Left ventricle myocardium superior (tissue), 1 donor: ENCODE measurements at regions not wholly inside any gene's neighbourhood (a gene's known extent, or its start where the extent isn't known, plus 50 kb on each side); places are given as distances from the start of the nearest gene placed in this dataset.
"Not testable (repeated sequence)": the region's sequence is repeated elsewhere in the genome, so short reads cannot be mapped to it uniquely, and the experiment has no call there.

Experiments used
- ATAC-seq: fragments of 200-7000 bp; cut with Tn5 transposase; one replicate; pipeline ENCODE4 v1.9.1; 2020; ENCODE audit warnings: mild to moderate bottlenecking, moderate library complexity
- DNase-seq: peaks from one replicate; pipeline ENCODE4 v3.0.0-alpha.2; 2020
- intact Hi-C: fragments of 100-400 bp; cut with micrococcal nuclease; formaldehyde crosslinking; loops from one replicate; pipeline ENCODE4 v1.11.0; 2022
- donor health status: DM: no; HTN: yes; CAD: no; lungs with severe emphysema.

GRCh38 chr21:23016617-23017016 is 2018.4 kb downstream of the NCAM2 start:
- ATAC-seq (no peak), DNase-seq (no peak)
- intact Hi-C loops = no loop called here

- ATAC-seq (no peak), DNase-seq (no peak)
- intact Hi-C loops = no loop called here
Observed at GRCh38 chr21:23017989-23018388, 2019.8 kb downstream of the NCAM2 start.

- ATAC-seq (no peak), DNase-seq (no peak)
- intact Hi-C loops = no loop called here
Observed at GRCh38 chr21:23020969-23021368, 2022.8 kb downstream of the NCAM2 start.

- intact Hi-C loops = no loop called here
- DNase-seq (no peak), ATAC-seq (no peak)
Observed at GRCh38 chr21:23021481-23021880, 2023.3 kb downstream of the NCAM2 start.

GRCh38 chr21:23026878-23027277 is 2028.7 kb downstream of the NCAM2 start:
- ATAC-seq (no peak), DNase-seq (no peak)
- intact Hi-C loops = no loop called here

DNA sequence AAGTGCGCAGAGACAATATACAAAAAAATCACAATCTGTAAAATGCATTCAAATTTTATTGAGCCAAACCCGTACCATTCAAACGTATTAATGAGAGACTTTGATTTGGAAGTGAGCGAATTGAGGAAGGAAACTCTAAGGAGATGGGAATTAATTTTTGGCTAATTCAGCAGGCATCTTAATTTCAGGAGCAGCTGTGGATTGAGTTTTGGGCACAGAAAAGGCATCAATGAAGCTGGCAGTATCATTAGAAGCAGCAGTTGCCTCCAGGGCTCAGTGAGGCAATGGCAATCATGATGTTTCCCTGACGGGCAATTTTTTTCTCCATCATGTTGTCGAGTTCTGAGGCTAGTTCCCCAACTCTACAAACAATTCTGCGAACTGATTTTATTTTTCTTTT is 2041.6 kb downstream of the NCAM2 start:
- intact Hi-C loops = no loop called here
- ATAC-seq (no peak), DNase-seq (no peak)

GRCh38 chr21:23045955-23046354 is 2047.7 kb downstream of the NCAM2 start:
- intact Hi-C loops = no loop called here
- no peak for ATAC-seq
- no peak for DNase-seq

- DNase-seq (no peak), ATAC-seq (no peak)
- intact Hi-C loops = no loop called here
Observed at GRCh38 chr21:23067672-23068071, 2069.5 kb downstream of the NCAM2 start.

DNA sequence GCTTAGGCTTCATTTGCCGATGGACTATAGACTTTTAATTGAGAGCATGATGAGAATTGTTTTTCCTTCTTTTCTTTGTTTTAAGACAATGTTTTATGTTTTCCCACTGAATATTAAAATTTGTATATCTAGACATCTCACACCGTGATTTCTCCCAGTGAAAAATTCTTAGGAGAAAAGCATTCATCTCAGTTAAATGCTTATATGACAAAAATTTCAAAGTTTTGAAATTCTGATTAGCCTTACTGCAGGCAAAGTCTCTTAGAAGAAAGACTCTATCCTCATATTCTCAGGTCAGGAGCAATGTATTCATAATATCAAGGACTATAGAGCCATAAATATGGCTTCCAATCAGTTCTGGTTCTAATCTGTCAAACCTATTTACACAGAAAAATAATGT is 2085.0 kb downstream of the NCAM2 start:
- intact Hi-C loops = no loop called here
- no peak for DNase-seq
- no peak for ATAC-seq

DNA sequence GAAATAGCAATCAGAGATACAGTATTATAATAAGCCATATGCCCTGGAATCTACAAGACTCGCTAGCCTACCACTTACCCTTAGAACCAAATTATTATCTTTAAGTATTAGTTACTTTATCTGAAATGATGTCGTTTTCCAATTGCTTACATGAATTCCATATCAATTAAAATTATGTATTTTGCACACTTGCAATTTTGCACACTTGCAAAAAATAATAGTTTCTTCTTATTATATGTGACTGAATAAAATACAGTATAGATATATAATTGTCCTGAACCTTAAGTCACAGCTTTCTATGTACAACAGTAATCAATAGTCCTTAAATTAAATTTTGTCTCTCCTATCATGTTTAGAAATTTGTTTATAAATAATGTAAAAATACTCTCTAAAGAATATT is 2095.1 kb downstream of the NCAM2 start:
- intact Hi-C loops = no loop called here
- no peak for ATAC-seq
- no peak for DNase-seq

GRCh38 chr21:23099185-23099584 is 2101.0 kb downstream of the NCAM2 start:
- no peak for ATAC-seq
- intact Hi-C loops = no loop called here
- DNase-seq = no peak

- intact Hi-C loops = no loop called here
- DNase-seq (no peak), ATAC-seq (no peak)
Observed at GRCh38 chr21:23101111-23101510, 2102.9 kb downstream of the NCAM2 start.

DNA sequence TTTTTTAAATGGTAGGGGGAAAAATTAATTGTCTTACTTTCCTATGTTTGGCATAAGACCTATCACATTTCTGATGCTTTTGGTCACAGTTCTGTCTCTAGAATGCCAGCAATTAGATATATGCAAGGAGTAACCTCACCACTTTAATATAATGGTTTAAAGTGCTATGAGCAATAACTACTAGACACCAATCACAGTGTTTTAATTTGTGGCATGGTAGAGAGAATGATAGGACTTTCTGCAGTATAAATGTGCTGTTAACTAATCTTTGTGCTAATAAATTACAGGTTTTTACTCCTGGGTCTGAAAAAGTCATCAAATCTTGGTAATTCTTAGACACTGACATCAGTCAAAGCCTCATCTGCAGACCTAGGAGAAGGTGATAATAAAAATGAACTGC is 2110.3 kb downstream of the NCAM2 start:
- intact Hi-C loops = no loop called here
- no peak for DNase-seq
- ATAC-seq = no peak

DNA sequence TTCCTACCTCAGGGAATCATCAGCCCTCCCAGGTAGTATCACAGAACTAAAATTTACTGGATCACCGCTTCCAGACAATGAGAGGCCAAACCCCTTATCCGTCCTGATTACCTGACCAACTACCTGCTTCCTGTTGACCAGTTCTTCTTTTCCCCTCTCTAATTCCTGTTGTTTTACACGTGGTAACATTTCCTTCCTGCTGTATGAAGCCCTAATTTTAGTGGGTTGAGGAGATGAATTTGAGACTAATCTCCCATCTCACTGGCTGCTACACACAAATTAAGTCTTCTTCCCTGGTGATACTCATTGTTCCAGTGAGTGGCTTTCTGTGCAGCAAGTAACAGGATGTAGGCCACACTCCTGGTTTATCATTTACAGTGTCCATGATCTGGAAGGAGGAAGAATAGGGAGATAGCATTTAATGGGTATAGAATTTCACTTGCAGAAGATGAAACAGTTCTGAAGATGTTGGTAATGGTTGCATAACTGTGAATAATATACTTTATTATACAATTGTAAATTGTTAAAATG is 2112.9 kb downstream of the NCAM2 start:
- no peak for ATAC-seq
- no peak for DNase-seq
- intact Hi-C loops = no loop called here

GRCh38 chr21:23119491-23119890 is 2121.3 kb downstream of the NCAM2 start:
- ATAC-seq (no peak), DNase-seq (no peak)
- intact Hi-C loops = no loop called here

- ATAC-seq = no peak
- DNase-seq = no peak
- intact Hi-C loops = no loop called here
Observed at GRCh38 chr21:23127973-23128372, 2129.8 kb downstream of the NCAM2 start.

- DNase-seq (no peak), ATAC-seq (no peak)
- intact Hi-C loops = no loop called here
Observed at GRCh38 chr21:23130308-23130707, 2132.1 kb downstream of the NCAM2 start.

- DNase-seq (no peak), ATAC-seq (no peak)
- intact Hi-C loops = no loop called here
Observed at GRCh38 chr21:23131177-23131576, 2133.0 kb downstream of the NCAM2 start.

- intact Hi-C loops = no loop called here
- ATAC-seq (no peak), DNase-seq (no peak)
Observed at GRCh38 chr21:23138797-23139196, 2140.6 kb downstream of the NCAM2 start.

- intact Hi-C loops = no loop called here
- no peak for ATAC-seq
- DNase-seq = no peak
Observed at GRCh38 chr21:23152130-23152529, 2153.9 kb downstream of the NCAM2 start.

- intact Hi-C loops, DNase-seq, ATAC-seq: not testable (repeated sequence)
Observed at GRCh38 chr21:23153842-23154241, 2155.6 kb downstream of the NCAM2 start.

DNA sequence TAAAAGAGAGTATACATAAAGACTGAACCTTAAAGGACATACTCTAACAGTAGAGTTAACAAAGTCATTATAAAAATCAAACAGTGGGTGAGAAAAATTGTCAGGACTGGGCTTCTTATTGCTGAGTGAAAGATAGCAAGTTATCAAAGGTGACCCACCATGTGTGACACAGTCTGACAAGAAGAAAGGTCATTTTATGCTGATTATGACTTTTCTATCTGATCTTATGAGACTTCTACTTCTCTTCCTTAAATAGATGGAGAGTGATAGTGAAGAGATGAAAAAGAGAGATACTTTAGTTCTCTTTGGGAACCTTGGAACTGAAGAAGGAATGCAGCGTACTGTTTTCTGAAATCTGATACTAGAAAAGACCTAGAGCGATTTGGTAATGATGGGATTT is 2157.1 kb downstream of the NCAM2 start:
- no peak for DNase-seq
- ATAC-seq = no peak
- intact Hi-C loops = no loop called here
